ENCODE measurements at regions not wholly inside any gene's neighbourhood (a gene's known extent, or its start where the extent isn't known, plus 50 kb on each side); places are given as distances from the start of the nearest gene placed in this dataset.

- peaks cover 3% of the 10 kb centered on the region for H3K9me3 Mint-ChIP-seq
- H3K27me3 Mint-ChIP-seq (ENCODE audit: insufficient read depth, low read depth), result peaks cover 4% of the 10 kb centered on the region
- no peaks in the 10 kb centered on the region for H3K4me1 ChIP-seq
- H3K79me2 ChIP-seq (ENCODE audit: low read depth), result no peaks in the 10 kb centered on the region
- DNase-seq (ENCODE audit: low spot score), result no peak
- no peak overlapping the region for H3K27ac Mint-ChIP-seq
- H3K27ac ChIP-seq, result no peak overlapping the region
- H3K9me3 ChIP-seq (ENCODE audit: low read depth), result no peaks in the 10 kb centered on the region
- no peaks in the 10 kb centered on the region for H3K36me3 Mint-ChIP-seq
- H4K20me1 ChIP-seq (ENCODE audit: low read depth), result no peaks in the 10 kb centered on the region
- H3K4me1 Mint-ChIP-seq, result peaks cover 4% of the 10 kb centered on the region
- H3K36me3 ChIP-seq, result no peaks in the 10 kb centered on the region
- H3K4me2 ChIP-seq, result no peak overlapping the region
- H3K4me3 Mint-ChIP-seq, result no peak overlapping the region
- H2AFZ ChIP-seq (replicated peaks), result no peak overlapping the region
- no peak for TF ChIP-seq EZH2 (IDR thresholded peaks at IDR 0.05)
- TF ChIP-seq EZH2phosphoT487 (IDR thresholded peaks at IDR 0.05), result no peak
- no peak for TF ChIP-seq CTCF (IDR thresholded peaks at IDR 0.05)
- no peak overlapping the region for H3K9ac ChIP-seq
- H3K4me3 ChIP-seq, result no peak overlapping the region
- H3F3A ChIP-seq (ENCODE audit: low read depth), result no peaks in the 10 kb centered on the region
- H3K27me3 ChIP-seq, result no peaks in the 10 kb centered on the region
These were observed 562.9 kb upstream of the ADARB2 start for GRCh38 chr10:2300231-2300630.

DNA sequence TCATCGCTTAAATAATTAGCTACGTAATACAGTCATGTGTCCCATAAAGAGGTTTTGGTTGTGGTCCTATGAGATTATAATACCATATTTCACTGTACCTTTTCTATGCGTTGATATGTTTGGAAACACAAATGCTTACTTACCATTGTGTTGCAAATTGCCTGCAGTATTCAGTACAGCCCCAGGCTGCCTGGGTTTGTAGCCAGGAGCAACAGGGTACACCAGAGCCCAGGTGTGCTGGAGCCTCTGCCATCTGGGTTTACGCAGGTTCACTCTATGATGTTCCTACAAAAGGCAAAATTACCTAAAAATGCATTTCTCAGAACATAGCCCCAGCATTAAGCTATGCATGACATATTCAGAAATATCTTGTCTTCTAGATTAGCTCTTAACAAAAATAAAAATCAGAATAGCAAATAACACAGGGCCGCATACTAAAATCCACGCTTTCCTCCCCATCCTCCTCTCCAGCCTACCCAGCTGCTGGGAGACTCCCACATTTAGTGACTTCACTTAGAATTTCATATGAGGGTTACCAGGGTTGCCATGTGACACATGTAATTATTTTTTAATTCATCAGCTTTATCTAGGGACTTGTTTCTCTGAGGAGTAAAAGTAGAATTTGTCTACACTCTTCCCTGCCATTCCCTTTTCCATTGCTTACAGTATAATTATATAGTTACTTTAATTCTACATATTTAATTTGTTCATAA is 559.0 kb upstream of the ADARB2 start:
- Histone ChIP-seq H3K27me3 (no peaks in the 10 kb centered on the region), H3F3A (ENCODE audit: low read depth) (no peaks in the 10 kb centered on the region), H3K4me3 (no peak overlapping the region), H3K79me2 (ENCODE audit: low read depth) (no peaks in the 10 kb centered on the region), H3K4me1 (no peaks in the 10 kb centered on the region), H2AFZ (replicated peaks) (no peak overlapping the region), H3K36me3 (no peaks in the 10 kb centered on the region), H3K9me3 (ENCODE audit: low read depth) (no peaks in the 10 kb centered on the region), H3K27ac (no peak overlapping the region), H3K9ac (no peak overlapping the region), H4K20me1 (ENCODE audit: low read depth) (no peaks in the 10 kb centered on the region), H3K4me2 (no peak overlapping the region)
- peaks cover 6% of the 10 kb centered on the region for H3K27me3 Mint-ChIP-seq (ENCODE audit: insufficient read depth, low read depth)
- no peak for DNase-seq (ENCODE audit: low spot score)
- H3K9me3 Mint-ChIP-seq, result peaks cover 1% of the 10 kb centered on the region
- no peak overlapping the region for H3K4me3 Mint-ChIP-seq
- no peak overlapping the region for H3K27ac Mint-ChIP-seq
- peaks cover 10% of the 10 kb centered on the region for H3K4me1 Mint-ChIP-seq
- TF ChIP-seq EZH2phosphoT487 (IDR thresholded peaks at IDR 0.05), result no peak
- no peak for TF ChIP-seq EZH2 (IDR thresholded peaks at IDR 0.05)
- TF ChIP-seq CTCF (IDR thresholded peaks at IDR 0.05), result no peak
- H3K36me3 Mint-ChIP-seq, result no peaks in the 10 kb centered on the region

- no peak for DNase-seq (ENCODE audit: low spot score)
- H3K4me2 ChIP-seq, result no peak overlapping the region
- Mint-ChIP-seq H3K4me1 (peaks cover 11% of the 10 kb centered on the region), H3K9me3 (no peaks in the 10 kb centered on the region), H3K27ac (no peak overlapping the region), H3K4me3 (no peak overlapping the region), H3K27me3 (ENCODE audit: insufficient read depth, low read depth) (peaks cover 6% of the 10 kb centered on the region), H3K36me3 (no peaks in the 10 kb centered on the region)
- H3K36me3 ChIP-seq, result no peaks in the 10 kb centered on the region
- H4K20me1 ChIP-seq (ENCODE audit: low read depth), result no peaks in the 10 kb centered on the region
- no peaks in the 10 kb centered on the region for H3K4me1 ChIP-seq
- no peaks in the 10 kb centered on the region for H3K27me3 ChIP-seq
- no peaks in the 10 kb centered on the region for H3K9me3 ChIP-seq (ENCODE audit: low read depth)
- no peak overlapping the region for H3K9ac ChIP-seq
- H3K79me2 ChIP-seq (ENCODE audit: low read depth), result no peaks in the 10 kb centered on the region
- TF ChIP-seq EZH2phosphoT487 (IDR thresholded peaks at IDR 0.05), result no peak
- no peak for TF ChIP-seq EZH2 (IDR thresholded peaks at IDR 0.05)
- no peak overlapping the region for H2AFZ ChIP-seq (replicated peaks)
- no peaks in the 10 kb centered on the region for H3F3A ChIP-seq (ENCODE audit: low read depth)
- no peak overlapping the region for H3K4me3 ChIP-seq
- no peak overlapping the region for H3K27ac ChIP-seq
These were observed 557.4 kb upstream of the ADARB2 start for GRCh38 chr10:2294739-2295138.

- Histone ChIP-seq H3F3A (ENCODE audit: low read depth) (peaks cover 16% of the 10 kb centered on the region), H3K9ac (no peak overlapping the region), H3K27me3 (no peaks in the 10 kb centered on the region), H3K79me2 (ENCODE audit: low read depth) (no peaks in the 10 kb centered on the region), H3K4me1 (peaks cover 33% of the 10 kb centered on the region), H2AFZ (replicated peaks) (no peak overlapping the region), H3K9me3 (ENCODE audit: low read depth) (no peaks in the 10 kb centered on the region), H4K20me1 (ENCODE audit: low read depth) (peaks cover 10% of the 10 kb centered on the region), H3K36me3 (no peaks in the 10 kb centered on the region), H3K4me2 (no peak overlapping the region), H3K4me3 (no peak overlapping the region), H3K27ac (no peak overlapping the region)
- Mint-ChIP-seq H3K27me3 (ENCODE audit: insufficient read depth, low read depth) (peaks cover 7% of the 10 kb centered on the region), H3K27ac (no peak overlapping the region), H3K4me1 (peaks cover 36% of the 10 kb centered on the region), H3K9me3 (peaks cover 13% of the 10 kb centered on the region), H3K36me3 (no peaks in the 10 kb centered on the region), H3K4me3 (no peak overlapping the region)
- DNase-seq (ENCODE audit: low spot score), result no peak
- no peak for TF ChIP-seq CTCF (IDR thresholded peaks at IDR 0.05)
- no peak for TF ChIP-seq EZH2phosphoT487 (IDR thresholded peaks at IDR 0.05)
- TF ChIP-seq EZH2 (IDR thresholded peaks at IDR 0.05), result no peak
These were observed 546.7 kb upstream of the ADARB2 start for GRCh38 chr10:2284071-2284470.
